GM13977 (cell line): ENCODE measurements at regions not wholly inside any gene's neighbourhood (a gene's known extent, or its start where the extent isn't known, plus 50 kb on each side); places are given as distances from the start of the nearest gene placed in this dataset.
"Not testable (repeated sequence)": the region's sequence is repeated elsewhere in the genome, so short reads cannot be mapped to it uniquely, and the experiment has no call there.

ENCODE experiments used
- DNase-seq: peaks from one replicate; pipeline ENCODE4 v3.0.0; 2012; ENCODE audit warnings: low spot score
- in situ Hi-C: fragments of 300-500 bp; cut with MboI; formaldehyde crosslinking; loops from one replicate; pipeline ENCODE4 v1.12.0; 2022; ENCODE audit warnings: low sequenced_read_pairs, low pct_unique_long_range_greater_than_20kb, mixed read lengths, inconsistent platforms; ENCODE audit not compliant: unreplicated experiment
- TF ChIP-seq, protein P1 (sequence below): IDR thresholded peaks from 2 replicates; pipeline ENCODE4 v1.5.1; 2012; ENCODE audit warnings: mild to moderate bottlenecking, control low read depth; ENCODE audit not compliant: insufficient read depth; ENCODE audit errors: extremely low read depth, missing control alignments

DNA sequence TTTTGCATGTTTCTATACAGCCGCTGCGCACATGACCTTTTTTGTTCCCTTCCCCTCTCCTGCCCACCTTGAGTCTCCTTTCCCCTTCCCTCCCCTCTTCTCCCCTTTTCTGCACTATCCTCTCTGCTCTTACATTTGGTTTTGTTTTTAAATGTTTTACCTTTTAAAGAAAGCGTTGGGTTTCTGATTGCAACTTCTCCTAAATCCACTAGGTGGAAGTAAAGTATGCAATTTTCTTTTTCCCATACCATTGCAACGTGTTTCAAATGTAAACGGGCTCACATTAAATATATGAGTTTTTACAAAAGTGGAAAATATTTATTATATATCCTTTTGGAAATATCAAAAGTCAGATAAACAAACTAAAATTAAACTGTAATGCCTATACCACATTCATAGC lies 500.9 kb downstream of the DIRAS2 start:
- in situ Hi-C loops = no loop called here
- peak; percentile 22 for DNase-seq
- TF ChIP-seq, protein P1, sequence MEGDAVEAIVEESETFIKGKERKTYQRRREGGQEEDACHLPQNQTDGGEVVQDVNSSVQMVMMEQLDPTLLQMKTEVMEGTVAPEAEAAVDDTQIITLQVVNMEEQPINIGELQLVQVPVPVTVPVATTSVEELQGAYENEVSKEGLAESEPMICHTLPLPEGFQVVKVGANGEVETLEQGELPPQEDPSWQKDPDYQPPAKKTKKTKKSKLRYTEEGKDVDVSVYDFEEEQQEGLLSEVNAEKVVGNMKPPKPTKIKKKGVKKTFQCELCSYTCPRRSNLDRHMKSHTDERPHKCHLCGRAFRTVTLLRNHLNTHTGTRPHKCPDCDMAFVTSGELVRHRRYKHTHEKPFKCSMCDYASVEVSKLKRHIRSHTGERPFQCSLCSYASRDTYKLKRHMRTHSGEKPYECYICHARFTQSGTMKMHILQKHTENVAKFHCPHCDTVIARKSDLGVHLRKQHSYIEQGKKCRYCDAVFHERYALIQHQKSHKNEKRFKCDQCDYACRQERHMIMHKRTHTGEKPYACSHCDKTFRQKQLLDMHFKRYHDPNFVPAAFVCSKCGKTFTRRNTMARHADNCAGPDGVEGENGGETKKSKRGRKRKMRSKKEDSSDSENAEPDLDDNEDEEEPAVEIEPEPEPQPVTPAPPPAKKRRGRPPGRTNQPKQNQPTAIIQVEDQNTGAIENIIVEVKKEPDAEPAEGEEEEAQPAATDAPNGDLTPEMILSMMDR = peak; percentile 46

DNA sequence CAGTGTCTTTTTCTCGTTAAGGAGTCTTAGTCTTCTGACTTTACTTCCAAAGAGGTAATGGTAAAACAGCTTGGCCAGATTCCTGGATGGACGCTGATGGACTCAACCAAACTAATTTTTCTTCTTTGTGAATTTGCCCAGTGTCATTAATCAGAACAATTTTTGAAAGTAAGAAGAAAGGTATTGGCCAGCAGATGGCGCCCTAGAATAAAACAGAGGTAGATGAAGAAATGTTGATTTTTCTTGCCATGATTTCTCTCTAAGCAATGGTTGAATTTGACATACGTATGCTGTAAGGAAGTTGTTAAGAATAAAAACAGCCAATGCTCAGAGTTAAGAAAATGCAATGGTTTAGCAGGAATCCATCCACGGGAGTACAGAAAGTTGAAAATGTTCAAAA lies 500.0 kb downstream of the DIRAS2 start:
- TF ChIP-seq, protein P1 = peak; percentile 58
- in situ Hi-C loops = no loop called here
- DNase-seq = peak; percentile 32

DNA sequence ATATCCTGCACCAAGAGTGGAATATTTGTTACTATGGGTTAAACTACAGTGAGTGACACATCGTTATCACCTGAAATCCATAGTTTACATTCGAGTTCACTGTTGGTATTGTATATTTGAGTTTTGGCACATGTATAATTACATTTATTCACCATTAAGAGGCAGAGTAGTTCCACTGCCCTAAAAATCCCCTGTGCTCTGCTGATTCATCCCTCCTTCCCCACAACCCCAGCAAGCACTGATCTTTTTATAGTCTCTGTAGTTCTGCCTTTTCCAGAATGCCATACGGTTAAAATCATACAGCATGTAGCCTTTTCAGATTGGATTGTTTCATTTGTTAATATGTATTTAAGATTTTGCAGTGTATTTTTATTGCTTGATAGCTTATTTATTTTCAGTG lies 495.2 kb downstream of the DIRAS2 start:
- in situ Hi-C loops = no loop called here
- DNase-seq = no peak
- TF ChIP-seq, protein P1 = no peak

DNA sequence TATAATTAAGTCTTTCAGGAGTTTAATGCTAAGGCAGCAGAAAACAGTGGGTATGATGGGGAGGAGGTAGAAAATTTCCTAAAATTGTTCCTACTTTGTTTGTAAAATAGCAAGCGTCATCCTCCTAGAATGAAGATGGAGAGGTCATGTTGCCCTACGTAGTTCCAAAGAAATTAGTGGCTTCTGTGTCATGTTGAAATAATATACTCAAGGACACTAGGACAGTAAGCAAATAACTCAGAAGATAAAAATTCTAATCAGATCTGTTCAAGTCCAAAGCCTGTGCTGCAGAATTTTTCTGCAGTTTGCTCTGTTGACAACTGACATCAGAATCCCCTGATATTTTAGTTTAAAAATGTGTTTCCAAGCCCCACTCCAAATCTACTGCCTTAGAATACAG lies 486.3 kb downstream of the DIRAS2 start:
- in situ Hi-C loops = no loop called here
- DNase-seq = no peak
- TF ChIP-seq, protein P1 = no peak

DNA sequence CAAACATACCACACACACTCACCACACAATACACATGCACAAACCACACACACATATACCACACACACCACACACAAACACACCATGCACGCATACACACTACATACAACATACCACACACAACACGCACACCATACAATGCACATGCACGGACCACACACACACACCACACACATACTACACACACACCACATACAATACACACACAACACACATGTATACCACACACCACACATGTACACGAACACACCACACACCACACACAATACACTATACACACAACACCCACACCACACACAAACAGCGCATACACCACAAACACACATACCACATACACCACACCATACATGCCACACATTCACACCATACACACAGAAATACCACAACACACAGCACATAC lies 480.3 kb downstream of the DIRAS2 start:
- TF ChIP-seq, protein P1 = no peak
- DNase-seq = no peak
- in situ Hi-C loops = no loop called here

DNA sequence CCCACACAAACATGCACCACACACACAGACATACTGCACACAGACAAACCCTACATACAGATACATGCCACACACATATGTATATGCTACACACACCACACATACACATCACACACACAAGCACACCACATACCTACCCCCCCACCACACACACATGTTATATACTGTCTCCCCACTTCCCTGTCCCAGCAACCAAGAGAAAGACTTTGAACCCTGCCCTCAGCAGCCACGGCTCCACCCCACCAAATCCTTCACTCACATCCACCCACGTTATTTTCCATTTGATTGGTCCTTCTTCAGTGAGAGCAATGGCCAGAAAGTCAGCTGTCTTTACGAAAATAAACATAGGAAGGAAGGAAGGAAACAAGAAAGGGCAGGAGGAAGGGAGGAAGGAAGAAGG lies 479.8 kb downstream of the DIRAS2 start:
- TF ChIP-seq, protein P1 = no peak
- in situ Hi-C loops = no loop called here
- no peak for DNase-seq

DNA sequence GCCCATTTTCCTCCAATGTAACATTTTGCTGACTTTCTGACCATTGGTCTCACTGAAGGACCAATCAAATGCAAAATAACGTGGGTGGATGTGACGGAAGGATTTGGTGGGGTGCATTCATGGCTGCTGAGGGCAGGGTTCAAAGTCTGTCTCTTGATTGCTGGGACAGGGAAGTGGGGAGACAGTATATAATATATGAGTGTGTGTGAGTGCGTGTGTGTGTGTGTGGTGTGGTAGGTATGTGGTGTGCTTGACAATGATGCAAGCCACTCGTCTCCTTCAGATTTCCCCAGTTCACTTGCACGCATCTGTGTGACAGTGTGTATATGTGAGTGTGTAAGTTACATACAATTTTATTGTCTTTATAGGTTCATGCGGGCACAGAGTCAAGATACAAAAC lies 477.3 kb downstream of the DIRAS2 start:
- in situ Hi-C loops = no loop called here
- DNase-seq = no peak
- TF ChIP-seq, protein P1 = no peak

DNA sequence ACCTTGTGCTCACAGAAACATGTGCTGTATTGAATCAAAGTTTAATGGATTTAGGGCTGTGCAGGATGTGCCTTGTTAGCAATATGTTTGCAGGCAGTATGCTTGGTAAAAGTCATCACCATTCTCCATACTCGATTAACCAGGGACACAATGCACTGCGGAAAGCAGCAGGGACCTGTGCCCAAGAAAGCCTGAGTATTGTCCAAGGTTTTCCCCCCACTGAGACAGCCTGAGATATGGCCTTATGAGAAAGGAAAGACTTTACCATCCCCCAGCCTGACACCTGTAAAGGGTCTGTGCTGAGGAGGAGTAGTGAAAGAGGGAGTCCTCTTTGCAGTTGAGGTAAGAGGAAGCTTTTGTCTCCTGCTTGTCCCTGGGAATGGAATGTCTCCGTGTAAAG lies 476.2 kb downstream of the DIRAS2 start:
- DNase-seq, in situ Hi-C loops: not testable (repeated sequence)
